ENCODE measurements at regions not wholly inside any gene's neighbourhood (a gene's known extent, or its start where the extent isn't known, plus 50 kb on each side); places are given as distances from the start of the nearest gene placed in this dataset.

DNA sequence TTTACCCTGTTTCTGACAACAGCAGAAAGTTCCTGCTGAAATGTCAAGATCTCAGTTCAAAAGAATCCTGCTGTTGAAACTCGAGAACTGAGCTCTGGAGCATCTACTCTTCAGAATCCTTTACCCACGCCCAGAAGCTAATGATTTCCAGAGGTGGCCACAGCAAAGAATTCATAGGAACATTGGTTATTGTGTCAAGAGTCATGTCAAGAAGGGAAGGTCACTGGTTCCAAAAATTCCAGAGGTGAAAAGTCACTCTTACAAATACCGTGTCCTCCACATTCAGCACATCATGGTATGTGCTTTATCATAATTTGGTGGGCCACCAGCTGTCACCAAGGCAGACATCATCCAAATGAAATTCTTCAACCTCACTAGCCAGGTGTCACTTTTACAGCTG lies 394.4 kb upstream of the NPVF start:
- TF ChIP-seq, protein P1, sequence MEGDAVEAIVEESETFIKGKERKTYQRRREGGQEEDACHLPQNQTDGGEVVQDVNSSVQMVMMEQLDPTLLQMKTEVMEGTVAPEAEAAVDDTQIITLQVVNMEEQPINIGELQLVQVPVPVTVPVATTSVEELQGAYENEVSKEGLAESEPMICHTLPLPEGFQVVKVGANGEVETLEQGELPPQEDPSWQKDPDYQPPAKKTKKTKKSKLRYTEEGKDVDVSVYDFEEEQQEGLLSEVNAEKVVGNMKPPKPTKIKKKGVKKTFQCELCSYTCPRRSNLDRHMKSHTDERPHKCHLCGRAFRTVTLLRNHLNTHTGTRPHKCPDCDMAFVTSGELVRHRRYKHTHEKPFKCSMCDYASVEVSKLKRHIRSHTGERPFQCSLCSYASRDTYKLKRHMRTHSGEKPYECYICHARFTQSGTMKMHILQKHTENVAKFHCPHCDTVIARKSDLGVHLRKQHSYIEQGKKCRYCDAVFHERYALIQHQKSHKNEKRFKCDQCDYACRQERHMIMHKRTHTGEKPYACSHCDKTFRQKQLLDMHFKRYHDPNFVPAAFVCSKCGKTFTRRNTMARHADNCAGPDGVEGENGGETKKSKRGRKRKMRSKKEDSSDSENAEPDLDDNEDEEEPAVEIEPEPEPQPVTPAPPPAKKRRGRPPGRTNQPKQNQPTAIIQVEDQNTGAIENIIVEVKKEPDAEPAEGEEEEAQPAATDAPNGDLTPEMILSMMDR (IDR thresholded peaks at IDR 0.05; ENCODE audit: partially characterized antibody, unreplicated experiment): no peak
- Mint-ChIP-seq H3K4me3 (ENCODE audit: unreplicated experiment) (no peak overlapping the region), H3K27me3 (ENCODE audit: unreplicated experiment) (no peaks in the 10 kb centered on the region), H3K4me1 (ENCODE audit: low read depth, unreplicated experiment) (peaks cover 19% of the 10 kb centered on the region), H3K36me3 (ENCODE audit: unreplicated experiment) (no peaks in the 10 kb centered on the region), H3K9me3 (ENCODE audit: unreplicated experiment) (no peaks in the 10 kb centered on the region), H3K27ac (ENCODE audit: unreplicated experiment) (no peak overlapping the region)
- no peak for DNase-seq

DNA sequence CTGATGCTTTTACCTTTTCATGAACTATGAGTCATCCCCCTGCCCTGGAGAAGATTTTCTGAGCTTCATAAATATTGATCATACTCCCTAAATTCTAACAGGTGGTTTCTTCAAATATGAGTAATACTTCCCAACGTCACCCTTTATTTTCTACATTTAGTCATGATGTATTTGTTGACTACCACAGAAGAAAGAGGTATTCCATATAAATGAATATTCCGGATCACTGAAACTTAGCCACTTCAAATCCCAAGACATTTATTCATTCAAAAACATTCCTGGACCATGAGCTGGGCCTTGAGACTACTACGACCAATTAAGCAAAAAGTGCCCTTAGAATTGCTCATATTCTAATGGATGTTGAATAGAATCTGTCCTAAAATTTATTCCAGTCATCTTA lies 395.8 kb upstream of the NPVF start:
- Mint-ChIP-seq H3K4me3 (ENCODE audit: unreplicated experiment) (no peak overlapping the region), H3K4me1 (ENCODE audit: low read depth, unreplicated experiment) (peaks cover 18% of the 10 kb centered on the region), H3K9me3 (ENCODE audit: unreplicated experiment) (no peaks in the 10 kb centered on the region), H3K27me3 (ENCODE audit: unreplicated experiment) (no peaks in the 10 kb centered on the region), H3K36me3 (ENCODE audit: unreplicated experiment) (no peaks in the 10 kb centered on the region), H3K27ac (ENCODE audit: unreplicated experiment) (no peak overlapping the region)
- TF ChIP-seq, protein P1 (IDR thresholded peaks at IDR 0.05; ENCODE audit: partially characterized antibody, unreplicated experiment): no peak
- DNase-seq: no peak

GRCh38 chr7:25624833-25625232 lies 396.5 kb upstream of the NPVF start:
- no peaks in the 10 kb centered on the region for H3K27me3 Mint-ChIP-seq (ENCODE audit: unreplicated experiment)

GRCh38 chr7:25625306-25625992 lies 397.2 kb upstream of the NPVF start:
- Mint-ChIP-seq H3K4me3 (ENCODE audit: unreplicated experiment) (no peak overlapping the region), H3K27me3 (ENCODE audit: unreplicated experiment) (no peaks in the 10 kb centered on the region), H3K36me3 (ENCODE audit: unreplicated experiment) (no peaks in the 10 kb centered on the region), H3K9me3 (ENCODE audit: unreplicated experiment) (no peaks in the 10 kb centered on the region), H3K27ac (ENCODE audit: unreplicated experiment) (no peak overlapping the region), H3K4me1 (ENCODE audit: low read depth, unreplicated experiment) (peaks cover 7% of the 10 kb centered on the region)
- no peak for DNase-seq
- TF ChIP-seq, protein P1 (IDR thresholded peaks at IDR 0.05; ENCODE audit: partially characterized antibody, unreplicated experiment): no peak

More at GRCh38 chr7:25624833-25625232, 396.5 kb upstream of the NPVF start:
- Mint-ChIP-seq H3K4me3 (ENCODE audit: unreplicated experiment) (no peak overlapping the region), H3K9me3 (ENCODE audit: unreplicated experiment) (no peaks in the 10 kb centered on the region), H3K4me1 (ENCODE audit: low read depth, unreplicated experiment) (peaks cover 13% of the 10 kb centered on the region), H3K36me3 (ENCODE audit: unreplicated experiment) (no peaks in the 10 kb centered on the region), H3K27ac (ENCODE audit: unreplicated experiment) (no peak overlapping the region)
- TF ChIP-seq, protein P1 (IDR thresholded peaks at IDR 0.05; ENCODE audit: partially characterized antibody, unreplicated experiment): no peak
- no peak for DNase-seq

- Mint-ChIP-seq H3K4me3 (ENCODE audit: unreplicated experiment) (no peak overlapping the region), H3K4me1 (ENCODE audit: low read depth, unreplicated experiment) (peaks cover 6% of the 10 kb centered on the region), H3K27me3 (ENCODE audit: unreplicated experiment) (peaks cover 1% of the 10 kb centered on the region), H3K27ac (ENCODE audit: unreplicated experiment) (no peak overlapping the region), H3K9me3 (ENCODE audit: unreplicated experiment) (no peaks in the 10 kb centered on the region), H3K36me3 (ENCODE audit: unreplicated experiment) (no peaks in the 10 kb centered on the region)
- no peak for DNase-seq
- TF ChIP-seq, protein P1 (IDR thresholded peaks at IDR 0.05; ENCODE audit: partially characterized antibody, unreplicated experiment): no peak
These were observed 398.3 kb upstream of the NPVF start for GRCh38 chr7:25626451-25627131.

Measured in glutamatergic neuron (in vitro differentiated cells).